Spinal cord (tissue), 9 donors: ENCODE measurements at regions not wholly inside any gene's neighbourhood (a gene's known extent, or its start where the extent isn't known, plus 50 kb on each side); places are given as distances from the start of the nearest gene placed in this dataset.
A peak's percentile ranks its signal among the peaks of the same experiment; 100 is the strongest.
"Not testable (repeated sequence)": the region's sequence is repeated elsewhere in the genome, so short reads cannot be mapped to it uniquely, and the experiment has no call there.

ENCODE experiments used
- DNase-seq, 6 donors: peaks; one replicate each; pipeline versions ENCODE4 v3.0.0 to v3.0.0-alpha.2; 2013 to 2015; ENCODE audit warnings: low spot score in 6 of 6, low read depth in 4 of 6
- H3K27ac ChIP-seq: one replicate; pipeline ENCODE4 v1.5.1; 2013; ENCODE audit warnings: low read depth, low read length, control low read depth
- H3K27me3 ChIP-seq: one replicate; pipeline ENCODE4 v1.6.1; 2013; ENCODE audit warnings: low read length; ENCODE audit not compliant: control insufficient read depth, insufficient read depth
- H3K36me3 ChIP-seq: one replicate; pipeline ENCODE4 v1.6.1; 2013; ENCODE audit warnings: low read length; ENCODE audit not compliant: control insufficient read depth, insufficient read depth
- H3K4me1 ChIP-seq: one replicate; pipeline ENCODE4 v1.6.1; 2013; ENCODE audit warnings: low read length; ENCODE audit not compliant: control insufficient read depth, insufficient read depth
- H3K4me3 ChIP-seq: one replicate; pipeline ENCODE4 v1.5.1; 2013; ENCODE audit warnings: low read depth, low read length, control low read depth
- H3K9me3 ChIP-seq: one replicate; pipeline ENCODE4 v1.6.1; 2013; ENCODE audit warnings: low read length; ENCODE audit not compliant: control insufficient read depth, insufficient read depth
- WGBS: methylation state at CpG from one replicate; pipeline ENCODE4 v1.1.5; 2013; ENCODE audit warnings: missing lambda C conversion rate; ENCODE audit not compliant: insufficient coverage; 5-methylcytosine and 5-hydroxymethylcytosine counted together
- donor health status: healthy.

GRCh38 chr2:125796784-125797183 is 859.2 kb upstream of the GYPC start:
- no peak for DNase-seq
- Histone ChIP-seq H3K27me3 (no peaks in the 10 kb centered on the region), H3K4me3 (no peak overlapping the region), H3K36me3 (no peaks in the 10 kb centered on the region), H3K4me1 (no peaks in the 10 kb centered on the region), H3K27ac (no peak overlapping the region), H3K9me3 (no peaks in the 10 kb centered on the region)
- WGBS = no CpG with 5 or more reads among the region's 1 CpG

GRCh38 chr2:125797192-125797591 is 858.8 kb upstream of the GYPC start:
- Histone ChIP-seq H3K4me3 (no peak overlapping the region), H3K27ac (no peak overlapping the region), H3K27me3 (no peaks in the 10 kb centered on the region), H3K36me3 (no peaks in the 10 kb centered on the region), H3K4me1 (no peaks in the 10 kb centered on the region), H3K9me3 (no peaks in the 10 kb centered on the region)
- DNase-seq = no peak
- WGBS = no CpG with 5 or more reads among the region's 4 CpGs

GRCh38 chr2:125822746-125823145 is 833.2 kb upstream of the GYPC start:
- DNase-seq = no peak
- Histone ChIP-seq H3K4me3 (no peak overlapping the region), H3K27ac (no peak overlapping the region), H3K4me1 (no peaks in the 10 kb centered on the region), H3K9me3 (no peaks in the 10 kb centered on the region), H3K36me3 (no peaks in the 10 kb centered on the region), H3K27me3 (no peaks in the 10 kb centered on the region)
- 90% methylated on average over 5 of the region's 5 CpGs for WGBS

- DNase-seq, H3K27me3 ChIP-seq, H3K9me3 ChIP-seq, H3K4me3 ChIP-seq, H3K4me1 ChIP-seq, H3K36me3 ChIP-seq, H3K27ac ChIP-seq: not testable (repeated sequence)
- WGBS = 84% methylated on average over 7 of the region's 9 CpGs
Measured at GRCh38 chr2:125825781-125826180, 830.2 kb upstream of the GYPC start.

GRCh38 chr2:125837128-125837527 is 818.8 kb upstream of the GYPC start:
- no peak overlapping the region for H3K27ac ChIP-seq
- H3K4me1 ChIP-seq = no peaks in the 10 kb centered on the region
- 6% methylated on average over 1 of the region's 3 CpGs for WGBS
- H3K36me3 ChIP-seq = no peaks in the 10 kb centered on the region
- DNase-seq = peak in 1 of 6 donors; percentile 28
- H3K4me3 ChIP-seq = no peak overlapping the region
- no peaks in the 10 kb centered on the region for H3K9me3 ChIP-seq
- no peaks in the 10 kb centered on the region for H3K27me3 ChIP-seq

- no peak overlapping the region for H3K27ac ChIP-seq
- no peak overlapping the region for H3K4me3 ChIP-seq
- H3K4me1 ChIP-seq = no peaks in the 10 kb centered on the region
- H3K9me3 ChIP-seq = no peaks in the 10 kb centered on the region
- H3K27me3 ChIP-seq = no peaks in the 10 kb centered on the region
- WGBS = 56% methylated on average over 3 of the region's 5 CpGs
- H3K36me3 ChIP-seq = no peaks in the 10 kb centered on the region
- DNase-seq = no peak
Measured at GRCh38 chr2:125837611-125838010, 818.3 kb upstream of the GYPC start.

- no peaks in the 10 kb centered on the region for H3K36me3 ChIP-seq
- H3K9me3 ChIP-seq = no peaks in the 10 kb centered on the region
- no peak overlapping the region for H3K27ac ChIP-seq
- no peaks in the 10 kb centered on the region for H3K4me1 ChIP-seq
- DNase-seq = peak in 1 of 6 donors; percentile 16
- no peak overlapping the region for H3K4me3 ChIP-seq
- no peaks in the 10 kb centered on the region for H3K27me3 ChIP-seq
Measured at GRCh38 chr2:125839945-125840344, 816.0 kb upstream of the GYPC start.

- Histone ChIP-seq H3K36me3 (no peaks in the 10 kb centered on the region), H3K9me3 (no peaks in the 10 kb centered on the region), H3K27ac (no peak overlapping the region), H3K4me3 (no peak overlapping the region), H3K27me3 (no peaks in the 10 kb centered on the region), H3K4me1 (no peaks in the 10 kb centered on the region)
- DNase-seq = no peak
- WGBS = no CpG with 5 or more reads among the region's 1 CpG
Measured at GRCh38 chr2:125842041-125842440, 813.9 kb upstream of the GYPC start.

GRCh38 chr2:125850541-125850940 is 805.4 kb upstream of the GYPC start:
- H3K36me3 ChIP-seq = no peaks in the 10 kb centered on the region
- no peak overlapping the region for H3K27ac ChIP-seq
- H3K4me1 ChIP-seq = no peaks in the 10 kb centered on the region
- H3K4me3 ChIP-seq = no peak overlapping the region
- H3K27me3 ChIP-seq = no peaks in the 10 kb centered on the region
- no peaks in the 10 kb centered on the region for H3K9me3 ChIP-seq
- DNase-seq = peak in 1 of 6 donors; percentile 61

- Histone ChIP-seq H3K36me3 (no peaks in the 10 kb centered on the region), H3K4me1 (no peaks in the 10 kb centered on the region), H3K9me3 (no peaks in the 10 kb centered on the region), H3K27ac (no peak overlapping the region), H3K27me3 (no peaks in the 10 kb centered on the region), H3K4me3 (no peak overlapping the region)
- peak in 1 of 6 donors; percentile 77 for DNase-seq
- no CpG with 5 or more reads among the region's 1 CpG for WGBS
Measured at GRCh38 chr2:125852364-125852763, 803.6 kb upstream of the GYPC start.
